ENCODE measurements at regions not wholly inside any gene's neighbourhood (a gene's known extent, or its start where the extent isn't known, plus 50 kb on each side); places are given as distances from the start of the nearest gene placed in this dataset.

GRCh38 chr15:35743321-35743720 is 197.4 kb upstream of the DPH6 start:
- no peaks in the 10 kb centered on the region for H3K9me3 ChIP-seq (ENCODE audit: control insufficient read depth, low read length)
- H2BK5ac ChIP-seq (ENCODE audit: low read depth, low read length, poor library complexity, severe bottlenecking): no peak overlapping the region
- no peaks in the 10 kb centered on the region for H3K27me3 ChIP-seq (ENCODE audit: control insufficient read depth in 1 of 2, insufficient read depth in 1 of 2, low read length in 2 of 2)
- H2AFZ ChIP-seq (ENCODE audit: low read depth, low read length): no peak overlapping the region
- WGBS: no CpG with 5 or more reads among the region's 1 CpG
- no peak overlapping the region for H3K4me2 ChIP-seq (ENCODE audit: low read length, poor library complexity, severe bottlenecking)
- H4K8ac ChIP-seq (ENCODE audit: low read length): no peak overlapping the region
- H2BK120ac ChIP-seq (ENCODE audit: low read depth, low read length): no peak overlapping the region
- no peak overlapping the region for H3K27ac ChIP-seq (ENCODE audit: low read length, poor library complexity, severe bottlenecking)
- H3K79me1 ChIP-seq (replicated peaks; ENCODE audit: low read length, poor library complexity, severe bottlenecking): no peaks in the 10 kb centered on the region
- no peak overlapping the region for H3K23ac ChIP-seq (ENCODE audit: low read length in 2 of 2)
- no peaks in the 10 kb centered on the region for H3K4me1 ChIP-seq (ENCODE audit: control insufficient read depth, insufficient read depth, low read depth, low read length)
- DNase-seq: no peak
- no peak overlapping the region for H3K4me3 ChIP-seq (ENCODE audit: insufficient read depth in 1 of 2, low read depth in 1 of 2, low read length in 2 of 2)
- H2BK15ac ChIP-seq (ENCODE audit: low read depth, poor library complexity, severe bottlenecking): no peak overlapping the region
- H3K18ac ChIP-seq (ENCODE audit: low read depth in 1 of 2, low read length in 2 of 2): no peak overlapping the region
- no peak overlapping the region for H3K4ac ChIP-seq (ENCODE audit: low read depth in 1 of 2, low read length in 2 of 2)
- no peak overlapping the region for H4K91ac ChIP-seq (ENCODE audit: low read length)
- H3K36me3 ChIP-seq (ENCODE audit: control insufficient read depth in 1 of 2, insufficient read depth in 2 of 2, low read depth in 1 of 2, low read length in 2 of 2): no peaks in the 10 kb centered on the region
- H3K9ac ChIP-seq (ENCODE audit: low read length): no peak overlapping the region
- no peak overlapping the region for H3K14ac ChIP-seq (ENCODE audit: low read length in 2 of 2)
- no peak overlapping the region for H2AK5ac ChIP-seq (ENCODE audit: low read length, severe bottlenecking)
- no peak overlapping the region for H2BK12ac ChIP-seq (ENCODE audit: low read length in 2 of 2)

DNA sequence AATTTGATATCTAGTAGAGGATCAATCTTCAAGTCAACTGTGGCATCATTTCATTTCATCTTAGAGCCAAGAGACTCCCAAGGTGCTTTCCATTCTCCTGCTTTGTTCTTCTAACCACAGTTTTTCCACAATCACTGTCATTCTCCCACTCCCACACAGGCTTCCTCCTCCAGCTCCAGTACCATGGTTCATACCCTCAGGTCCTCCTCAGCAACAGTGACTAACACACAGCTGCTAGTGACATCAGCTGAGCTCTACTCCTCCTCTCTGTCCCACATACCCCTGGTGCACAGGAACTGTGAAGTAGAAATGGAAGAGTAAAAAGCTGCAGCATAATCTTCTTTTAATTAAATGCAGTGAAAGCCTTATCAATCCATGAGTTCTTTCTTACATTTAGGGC is 200.2 kb upstream of the DPH6 start:
- Histone ChIP-seq H3K27me3 (ENCODE audit: control insufficient read depth in 1 of 2, insufficient read depth in 1 of 2, low read length in 2 of 2) (no peaks in the 10 kb centered on the region), H3K4me2 (ENCODE audit: low read length, poor library complexity, severe bottlenecking) (no peak overlapping the region)
- DNase-seq: no peak

GRCh38 chr15:35748105-35748504 is 202.1 kb upstream of the DPH6 start:
- Histone ChIP-seq H3K23ac (ENCODE audit: low read length in 2 of 2) (no peak overlapping the region), H2AFZ (ENCODE audit: low read depth, low read length) (no peak overlapping the region), H2BK15ac (ENCODE audit: low read depth, poor library complexity, severe bottlenecking) (no peak overlapping the region), H2BK120ac (ENCODE audit: low read depth, low read length) (no peak overlapping the region), H3K4me3 (ENCODE audit: insufficient read depth in 1 of 2, low read depth in 1 of 2, low read length in 2 of 2) (no peak overlapping the region), H3K36me3 (ENCODE audit: control insufficient read depth in 1 of 2, insufficient read depth in 2 of 2, low read depth in 1 of 2, low read length in 2 of 2) (no peaks in the 10 kb centered on the region), H3K79me1 (replicated peaks; ENCODE audit: low read length, poor library complexity, severe bottlenecking) (no peaks in the 10 kb centered on the region), H3K27ac (ENCODE audit: low read length, poor library complexity, severe bottlenecking) (no peak overlapping the region), H3K27me3 (ENCODE audit: control insufficient read depth in 1 of 2, insufficient read depth in 1 of 2, low read length in 2 of 2) (no peaks in the 10 kb centered on the region), H3K4me2 (ENCODE audit: low read length, poor library complexity, severe bottlenecking) (no peak overlapping the region), H3K18ac (ENCODE audit: low read depth in 1 of 2, low read length in 2 of 2) (no peak overlapping the region), H4K91ac (ENCODE audit: low read length) (no peak overlapping the region), H2BK12ac (ENCODE audit: low read length in 2 of 2) (no peak overlapping the region), H3K4me1 (ENCODE audit: control insufficient read depth, insufficient read depth, low read depth, low read length) (no peaks in the 10 kb centered on the region), H2AK5ac (ENCODE audit: low read length, severe bottlenecking) (no peak overlapping the region), H3K9ac (ENCODE audit: low read length) (no peak overlapping the region), H2BK5ac (ENCODE audit: low read depth, low read length, poor library complexity, severe bottlenecking) (no peak overlapping the region), H3K14ac (ENCODE audit: low read length in 2 of 2) (no peak overlapping the region), H3K4ac (ENCODE audit: low read depth in 1 of 2, low read length in 2 of 2) (no peak overlapping the region), H3K9me3 (ENCODE audit: control insufficient read depth, low read length) (no peaks in the 10 kb centered on the region), H4K8ac (ENCODE audit: low read length) (no peak overlapping the region)
- 68% methylated on average over 3 of the region's 5 CpGs for whole genome bisulfite sequencing
- DNase-seq: no peak

More for the DNA sequence above, 200.2 kb upstream of the DPH6 start:
- no peak overlapping the region for H3K9ac ChIP-seq (ENCODE audit: low read length)
- H3K23ac ChIP-seq (ENCODE audit: low read length in 2 of 2): no peak overlapping the region
- H2BK12ac ChIP-seq (ENCODE audit: low read length in 2 of 2): peak overlapping the region in 1 of 2 experiments; percentile 50
- H2AFZ ChIP-seq (ENCODE audit: low read depth, low read length): no peak overlapping the region
- H3K18ac ChIP-seq (ENCODE audit: low read depth in 1 of 2, low read length in 2 of 2): peak overlapping the region in 1 of 2 experiments; percentile 15
- H2AK5ac ChIP-seq (ENCODE audit: low read length, severe bottlenecking): no peak overlapping the region
- no peak overlapping the region for H4K8ac ChIP-seq (ENCODE audit: low read length)
- peak overlapping the region in 1 of 2 experiments; percentile 15 for H3K4ac ChIP-seq (ENCODE audit: low read depth in 1 of 2, low read length in 2 of 2)
- H3K36me3 ChIP-seq (ENCODE audit: control insufficient read depth in 1 of 2, insufficient read depth in 2 of 2, low read depth in 1 of 2, low read length in 2 of 2): no peaks in the 10 kb centered on the region
- H3K79me1 ChIP-seq (replicated peaks; ENCODE audit: low read length, poor library complexity, severe bottlenecking): no peaks in the 10 kb centered on the region
- no peak overlapping the region for H4K91ac ChIP-seq (ENCODE audit: low read length)
- H2BK120ac ChIP-seq (ENCODE audit: low read depth, low read length): no peak overlapping the region
- H2BK15ac ChIP-seq (ENCODE audit: low read depth, poor library complexity, severe bottlenecking): no peak overlapping the region
- H2BK5ac ChIP-seq (ENCODE audit: low read depth, low read length, poor library complexity, severe bottlenecking): no peak overlapping the region
- no peak overlapping the region for H3K4me3 ChIP-seq (ENCODE audit: insufficient read depth in 1 of 2, low read depth in 1 of 2, low read length in 2 of 2)
- H3K4me1 ChIP-seq (ENCODE audit: control insufficient read depth, insufficient read depth, low read depth, low read length): no peaks in the 10 kb centered on the region
- no peak overlapping the region for H3K14ac ChIP-seq (ENCODE audit: low read length in 2 of 2)
- H3K9me3 ChIP-seq (ENCODE audit: control insufficient read depth, low read length): no peaks in the 10 kb centered on the region
- no peak overlapping the region for H3K27ac ChIP-seq (ENCODE audit: low read length, poor library complexity, severe bottlenecking)

- Histone ChIP-seq H3K36me3 (ENCODE audit: control insufficient read depth in 1 of 2, insufficient read depth in 2 of 2, low read depth in 1 of 2, low read length in 2 of 2) (no peaks in the 10 kb centered on the region), H3K23ac (ENCODE audit: low read length in 2 of 2) (no peak overlapping the region), H3K79me1 (replicated peaks; ENCODE audit: low read length, poor library complexity, severe bottlenecking) (no peaks in the 10 kb centered on the region), H3K4me3 (ENCODE audit: insufficient read depth in 1 of 2, low read depth in 1 of 2, low read length in 2 of 2) (no peak overlapping the region), H3K4me2 (ENCODE audit: low read length, poor library complexity, severe bottlenecking) (no peak overlapping the region), H3K27ac (ENCODE audit: low read length, poor library complexity, severe bottlenecking) (no peak overlapping the region), H2BK12ac (ENCODE audit: low read length in 2 of 2) (no peak overlapping the region), H3K4me1 (ENCODE audit: control insufficient read depth, insufficient read depth, low read depth, low read length) (no peaks in the 10 kb centered on the region), H2BK120ac (ENCODE audit: low read depth, low read length) (no peak overlapping the region), H3K9me3 (ENCODE audit: control insufficient read depth, low read length) (no peaks in the 10 kb centered on the region), H3K9ac (ENCODE audit: low read length) (peak overlapping the region; percentile 28), H3K18ac (ENCODE audit: low read depth in 1 of 2, low read length in 2 of 2) (no peak overlapping the region), H3K14ac (ENCODE audit: low read length in 2 of 2) (no peak overlapping the region), H3K4ac (ENCODE audit: low read depth in 1 of 2, low read length in 2 of 2) (no peak overlapping the region), H2AK5ac (ENCODE audit: low read length, severe bottlenecking) (no peak overlapping the region), H2AFZ (ENCODE audit: low read depth, low read length) (no peak overlapping the region), H2BK15ac (ENCODE audit: low read depth, poor library complexity, severe bottlenecking) (no peak overlapping the region), H2BK5ac (ENCODE audit: low read depth, low read length, poor library complexity, severe bottlenecking) (no peak overlapping the region), H4K91ac (ENCODE audit: low read length) (no peak overlapping the region), H3K27me3 (ENCODE audit: control insufficient read depth in 1 of 2, insufficient read depth in 1 of 2, low read length in 2 of 2) (no peaks in the 10 kb centered on the region), H4K8ac (ENCODE audit: low read length) (no peak overlapping the region)
- no peak for DNase-seq
These were observed 204.1 kb upstream of the DPH6 start for GRCh38 chr15:35750051-35750450.
